ENCODE measurements at regions not wholly inside any gene's neighbourhood (a gene's known extent, or its start where the extent isn't known, plus 50 kb on each side); places are given as distances from the start of the nearest gene placed in this dataset.

- no peak for TF ChIP-seq CTCF (IDR thresholded peaks at IDR 0.05 in 8 of 11, conservative IDR thresholded peaks at IDR 0.05 in 3 of 11)
- no peak for TF ChIP-seq POLR2AphosphoS5 (IDR thresholded peaks at IDR 0.05)
These were observed 177.9 kb downstream of the JRKL start for GRCh38 chr11:96567667-96568066.
